HuH-7.5 (cell line): ENCODE measurements at regions not wholly inside any gene's neighbourhood (a gene's known extent, or its start where the extent isn't known, plus 50 kb on each side); places are given as distances from the start of the nearest gene placed in this dataset.
"Not testable (repeated sequence)": the region's sequence is repeated elsewhere in the genome, so short reads cannot be mapped to it uniquely, and the experiment has no call there.

ENCODE experiments used
- DNase-seq: peaks from one replicate; pipeline ENCODE4 v3.0.0; 2011; ENCODE audit warnings: low spot score

DNA sequence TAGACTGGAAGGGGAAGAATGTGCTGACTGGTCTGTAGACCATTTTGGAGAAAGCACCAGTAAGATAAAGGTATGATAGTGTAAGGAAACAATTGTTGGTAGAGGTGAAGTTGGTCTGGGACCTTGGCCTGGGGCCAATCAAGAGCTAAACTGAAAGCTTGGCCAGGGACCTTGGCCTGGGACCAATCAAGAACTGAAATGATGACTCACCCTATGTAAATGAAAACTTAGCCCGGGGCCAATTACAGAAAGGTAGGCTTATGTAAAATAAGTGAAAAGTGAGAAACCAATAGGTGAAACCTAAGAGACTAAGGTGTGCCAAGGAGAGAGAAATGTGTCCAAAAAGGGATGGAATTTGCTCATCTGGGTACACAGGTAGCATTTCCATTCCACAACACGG, 776.0 kb downstream of the C12orf50 start:
- DNase-seq = no peak

DNA sequence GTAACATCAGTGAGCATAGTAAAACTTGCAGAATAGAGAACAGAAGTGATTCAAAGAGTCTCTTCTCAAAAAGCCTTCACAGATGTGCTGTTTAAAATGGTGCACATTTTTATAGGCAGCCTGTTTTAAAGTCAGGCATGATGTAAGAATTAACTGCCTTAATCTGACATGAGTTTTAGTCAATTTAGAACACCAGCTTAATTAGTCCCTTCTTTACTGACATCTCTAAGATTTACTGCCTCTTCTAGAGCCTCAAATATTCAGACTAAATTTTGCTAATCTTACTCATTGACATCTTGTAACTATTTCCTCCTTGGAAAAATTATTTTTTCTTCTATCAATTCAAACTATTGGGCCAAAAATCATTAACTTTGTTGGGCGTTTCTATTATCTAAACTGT, 782.5 kb downstream of the C12orf50 start:
- no peak for DNase-seq

DNA sequence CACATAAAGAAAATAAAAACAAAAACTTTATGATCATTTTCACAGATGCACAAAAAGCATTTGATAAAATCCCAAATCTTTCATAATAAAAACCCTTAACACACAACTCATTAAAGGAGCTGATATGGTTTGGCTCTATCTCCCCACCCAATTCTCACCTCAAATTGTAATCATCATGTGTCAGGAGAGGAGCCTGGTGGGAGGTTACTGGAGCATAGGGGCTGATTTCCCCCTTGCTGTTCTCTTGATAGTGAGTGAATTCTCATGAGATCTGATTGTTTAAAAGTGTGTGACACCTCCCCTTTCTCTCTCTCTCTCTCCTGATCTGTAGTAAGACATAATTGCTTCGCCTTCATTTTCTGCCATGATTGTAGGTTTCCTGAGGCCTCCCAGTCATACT, 790.7 kb downstream of the C12orf50 start:
- no peak for DNase-seq

DNA sequence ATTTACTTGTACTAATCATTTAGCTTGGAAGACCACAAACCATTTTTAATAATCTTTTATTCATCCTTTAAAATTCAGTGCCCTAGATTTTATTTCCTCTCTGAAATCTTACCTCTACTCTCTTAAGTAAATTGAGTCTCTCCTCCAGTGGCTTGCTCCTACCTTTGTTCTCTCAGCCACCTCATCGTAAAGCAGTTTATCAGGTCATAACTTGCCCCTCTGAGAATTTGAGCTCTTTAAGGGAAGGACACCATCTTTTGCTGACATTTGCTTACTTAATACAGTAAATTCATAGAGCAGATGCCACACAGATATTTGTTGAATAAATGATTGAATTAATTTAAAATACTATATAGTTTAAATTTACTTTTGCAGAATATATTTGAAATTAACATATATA, 794.3 kb downstream of the C12orf50 start:
- no peak for DNase-seq

DNA sequence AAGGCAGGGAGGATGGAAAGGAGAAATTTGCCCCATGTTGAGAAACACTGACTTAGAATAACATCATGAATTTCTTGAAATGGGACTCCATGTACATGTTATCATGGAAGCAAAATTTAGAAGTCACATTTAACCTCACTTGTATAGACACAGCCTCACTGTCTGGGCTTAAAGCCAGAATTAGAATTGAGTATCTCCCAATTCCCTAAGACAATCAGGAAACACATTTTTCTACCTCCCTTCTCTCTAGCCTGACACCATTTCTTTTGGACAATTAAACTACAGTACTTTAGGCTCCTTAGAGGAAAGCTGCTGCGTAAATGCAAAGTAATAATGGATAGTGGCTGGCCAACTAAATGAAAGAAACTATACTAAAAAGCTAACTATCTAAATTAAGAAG, 795.5 kb downstream of the C12orf50 start:
- DNase-seq = no peak

DNA sequence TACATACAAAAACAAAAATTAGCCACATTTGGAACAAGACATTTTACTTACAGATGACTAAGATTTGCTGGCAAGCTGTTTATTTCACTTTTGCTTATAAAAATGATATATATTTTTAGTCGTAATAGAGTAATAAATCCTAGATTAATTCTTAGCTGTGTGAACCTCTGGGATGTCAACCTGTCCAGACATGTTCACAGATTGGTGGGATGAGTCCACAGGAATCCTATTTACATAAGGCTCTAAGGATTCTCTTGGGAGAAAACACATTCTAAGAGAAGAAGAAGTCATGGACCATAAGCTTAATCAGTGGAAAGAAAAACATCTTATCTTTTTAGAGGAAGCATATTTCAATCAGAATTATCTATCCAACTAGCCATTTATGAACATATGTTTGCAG, 797.4 kb downstream of the C12orf50 start:
- DNase-seq = no peak

DNA sequence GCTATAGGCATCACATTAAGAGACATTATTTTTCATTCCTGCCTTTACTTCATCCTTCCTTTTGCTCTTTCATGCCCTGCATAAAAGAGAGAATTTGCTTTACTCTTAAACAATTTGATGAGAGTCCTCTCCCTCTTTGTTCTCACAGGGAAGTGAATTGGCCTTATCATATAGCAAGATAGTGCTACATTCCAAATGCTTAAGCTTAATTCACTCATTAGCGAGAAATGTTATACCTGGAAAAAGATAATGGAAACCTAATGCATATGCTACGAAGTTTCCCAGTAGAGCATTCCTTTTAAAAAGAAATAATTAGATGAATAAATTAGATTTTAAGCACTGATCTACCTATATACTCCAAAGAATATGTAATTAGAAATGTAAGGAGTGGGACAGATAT, 798.8 kb downstream of the C12orf50 start:
- no peak for DNase-seq

DNA sequence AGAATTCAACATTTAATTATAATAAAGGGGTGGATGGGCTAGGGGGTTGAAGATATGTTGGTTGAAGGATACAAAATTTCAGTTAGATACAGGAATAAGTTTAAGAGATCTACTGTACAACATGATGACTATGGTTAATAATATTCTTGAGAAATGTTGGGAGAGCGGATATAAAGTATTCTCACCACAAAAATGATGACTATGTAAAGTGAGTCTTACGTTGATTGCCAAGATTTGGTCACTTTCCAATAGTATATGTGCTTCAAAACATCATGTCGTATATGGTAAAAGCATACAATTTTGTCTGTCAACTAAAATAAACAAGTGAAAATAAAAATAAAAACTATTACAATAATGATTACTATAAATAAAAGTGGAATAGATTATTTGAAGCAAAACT, 802.0 kb downstream of the C12orf50 start:
- DNase-seq = no peak

DNA sequence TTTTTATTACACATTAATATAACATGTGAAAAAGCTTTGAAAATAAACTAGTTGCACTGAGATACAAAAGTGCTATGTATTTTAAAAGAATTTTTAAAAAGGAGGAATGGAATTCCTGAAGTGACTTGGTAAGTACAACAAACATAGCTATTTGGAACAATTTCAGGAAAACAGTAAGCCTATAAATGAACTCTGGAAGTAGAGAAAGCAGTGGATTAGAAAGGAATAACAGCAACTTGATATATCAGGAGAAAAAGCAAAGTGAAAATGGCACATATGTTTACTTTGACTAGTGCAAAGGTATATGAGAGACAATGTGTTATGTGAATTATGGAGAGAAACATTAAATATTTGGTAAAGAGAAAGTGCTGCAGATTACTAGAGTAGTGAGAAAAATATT, 811.7 kb downstream of the C12orf50 start:
- no peak for DNase-seq

DNA sequence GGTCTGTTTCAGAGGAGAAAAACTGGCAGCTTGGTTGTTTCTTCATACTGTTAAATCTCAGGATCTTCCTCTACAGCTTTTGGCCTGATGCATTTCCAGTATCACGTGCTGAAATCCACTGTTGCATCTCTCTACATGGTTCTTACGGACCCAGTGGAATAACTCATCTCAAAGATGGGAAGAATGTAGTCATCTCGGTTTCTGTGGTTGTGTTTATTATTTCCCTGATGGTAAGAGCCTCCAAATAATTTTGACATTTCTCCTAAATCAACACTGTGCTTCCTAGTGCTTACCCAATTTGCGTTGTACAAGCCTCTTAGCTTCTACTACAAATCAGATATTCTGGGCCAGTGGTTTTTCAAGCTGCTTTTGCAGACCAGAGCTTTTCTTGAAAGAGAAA, 812.8 kb downstream of the C12orf50 start:
- DNase-seq = no peak

DNA sequence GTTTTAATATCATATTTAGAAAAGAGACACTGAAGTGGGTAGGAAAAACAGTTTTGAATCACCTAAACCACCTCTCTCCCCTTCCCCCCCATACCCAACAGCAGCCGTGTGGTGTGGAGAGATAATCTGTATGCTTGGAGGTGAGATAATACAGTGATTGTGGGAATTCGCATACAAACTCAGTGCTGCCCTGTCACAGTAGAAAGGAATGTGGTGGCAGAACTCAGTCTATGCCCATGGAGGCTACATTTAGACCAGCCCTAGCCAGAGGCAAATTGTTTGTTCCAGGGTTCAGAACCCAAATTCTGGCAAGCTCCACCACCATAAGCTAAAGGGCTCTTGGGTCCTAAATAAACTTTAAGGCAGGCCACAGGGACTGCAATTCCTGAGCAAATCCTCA, 827.0 kb downstream of the C12orf50 start:
- DNase-seq = no peak

DNA sequence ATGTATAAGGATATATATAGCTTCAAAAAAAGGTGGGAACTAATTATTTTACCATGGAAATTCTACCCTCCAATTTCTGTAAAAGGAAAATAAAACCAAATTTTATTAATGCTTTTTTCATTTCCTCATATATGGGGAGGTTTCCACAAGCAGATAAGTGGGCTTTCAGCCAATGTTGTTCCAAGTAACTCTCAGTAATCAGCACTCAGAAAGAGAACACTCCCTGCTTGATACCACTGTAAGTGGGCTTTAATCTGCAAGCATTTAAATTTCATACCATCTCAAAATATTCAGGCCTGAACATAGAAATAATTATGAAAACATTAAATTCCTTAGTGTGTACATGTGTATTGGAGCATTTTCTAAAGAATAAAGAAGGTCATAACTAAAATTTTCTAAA, 827.6 kb downstream of the C12orf50 start:
- no peak for DNase-seq

DNA sequence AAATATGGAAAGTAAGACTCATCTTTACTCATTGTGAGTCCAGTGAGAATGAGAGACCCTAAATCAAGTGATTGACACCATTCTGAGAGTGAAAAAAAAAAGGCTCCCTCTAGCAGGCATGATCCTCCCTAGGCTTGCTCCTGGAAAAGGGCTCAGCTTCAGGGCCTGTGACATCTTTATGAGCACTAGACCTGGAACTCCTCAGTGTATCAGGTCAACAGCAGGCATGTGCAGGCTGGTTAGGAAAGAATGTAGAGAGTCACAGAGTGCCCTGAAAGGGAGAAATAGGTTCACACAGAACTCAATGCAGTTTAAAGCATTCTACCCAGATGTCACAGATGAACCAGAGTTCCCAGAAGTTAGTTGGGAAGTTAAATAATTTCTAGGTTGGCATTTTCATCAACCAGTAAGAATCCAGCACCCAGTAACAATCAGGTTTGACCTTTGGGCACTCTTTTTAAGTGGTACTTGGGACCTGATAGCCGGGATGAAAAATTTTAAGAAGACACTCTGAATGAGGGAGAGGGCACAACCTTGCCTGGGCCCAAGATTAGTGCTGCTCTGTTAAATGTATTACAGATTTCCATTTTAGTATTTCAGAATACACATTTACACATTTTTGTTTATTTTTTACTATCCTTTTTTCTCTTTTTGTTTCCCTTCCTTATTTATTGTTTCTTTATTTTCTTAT, 828.8 kb downstream of the C12orf50 start:
- DNase-seq = no peak

DNA sequence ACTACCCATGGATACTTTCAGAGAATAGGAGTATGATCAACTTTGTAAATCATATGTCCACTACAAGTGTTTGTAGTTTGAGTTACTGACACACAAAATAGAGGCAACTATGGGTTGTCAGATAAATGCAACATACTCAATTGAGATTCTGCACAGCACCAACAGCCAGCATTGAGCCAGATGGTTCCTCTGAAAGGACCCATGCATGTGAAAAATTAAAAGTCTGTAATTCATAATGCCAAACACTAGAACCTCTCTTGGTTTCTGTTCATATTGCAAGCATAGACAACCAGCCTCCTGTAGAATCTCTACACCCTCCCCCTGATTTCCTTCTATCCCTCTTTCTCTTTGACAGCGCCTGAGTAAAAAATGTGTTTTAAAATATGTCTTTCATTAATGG, 831.0 kb downstream of the C12orf50 start:
- DNase-seq = no peak

DNA sequence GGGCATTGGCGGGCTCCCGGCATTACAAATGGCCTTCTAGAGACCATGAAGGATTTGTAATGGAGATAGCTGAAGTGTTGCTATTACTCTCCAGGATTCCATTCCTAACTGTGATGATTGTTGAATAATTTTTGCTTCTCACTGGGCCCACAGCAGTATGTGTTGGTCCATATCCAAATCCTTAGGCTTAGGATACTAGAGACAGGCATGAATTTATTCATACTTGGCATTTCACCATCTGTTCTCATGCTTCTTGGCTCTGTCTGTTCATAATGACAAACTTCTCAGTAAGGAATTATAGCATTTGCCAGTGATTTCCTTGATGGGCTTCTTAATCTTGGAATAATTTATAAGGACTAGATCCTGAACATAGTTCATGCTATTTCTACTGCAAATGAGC, 832.9 kb downstream of the C12orf50 start:
- DNase-seq = no peak

DNA sequence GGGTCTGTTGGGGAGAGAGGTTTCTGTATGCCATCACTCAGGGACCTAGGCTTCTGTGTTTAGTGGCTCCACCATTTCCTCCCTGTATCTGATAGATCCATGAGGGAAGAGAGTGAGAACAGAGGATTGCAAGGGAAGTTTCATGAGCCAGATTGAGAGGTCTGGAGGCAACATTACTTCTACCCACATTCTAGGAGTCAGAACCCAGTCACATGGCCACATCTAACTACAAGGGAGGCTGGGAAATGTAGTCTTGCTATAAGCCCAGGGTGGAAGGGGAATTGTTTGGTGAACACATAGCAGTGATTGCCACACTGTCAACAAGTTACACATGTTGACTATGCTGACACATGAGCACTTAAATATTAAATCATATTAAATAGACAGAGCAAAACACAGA, 834.8 kb downstream of the C12orf50 start:
- DNase-seq = not testable (repeated sequence)

DNA sequence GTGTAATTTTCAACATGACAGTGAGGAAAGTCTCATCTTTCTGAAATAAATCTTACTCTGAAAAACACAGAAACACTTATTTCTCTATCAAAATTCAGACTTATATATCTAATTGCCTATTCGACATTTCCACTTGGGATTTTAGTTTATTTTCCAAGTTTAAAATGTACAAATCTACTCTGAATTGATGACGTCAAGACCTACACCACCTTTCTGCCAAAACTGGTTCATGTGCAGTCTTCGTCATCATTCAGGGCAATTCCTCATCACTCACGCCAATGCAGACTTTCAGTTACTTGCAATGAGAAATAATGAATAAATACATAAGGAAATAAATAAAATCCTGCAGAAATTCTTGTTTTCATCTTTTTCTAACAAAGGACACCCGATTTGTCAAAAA, 843.8 kb downstream of the C12orf50 start:
- no peak for DNase-seq

DNA sequence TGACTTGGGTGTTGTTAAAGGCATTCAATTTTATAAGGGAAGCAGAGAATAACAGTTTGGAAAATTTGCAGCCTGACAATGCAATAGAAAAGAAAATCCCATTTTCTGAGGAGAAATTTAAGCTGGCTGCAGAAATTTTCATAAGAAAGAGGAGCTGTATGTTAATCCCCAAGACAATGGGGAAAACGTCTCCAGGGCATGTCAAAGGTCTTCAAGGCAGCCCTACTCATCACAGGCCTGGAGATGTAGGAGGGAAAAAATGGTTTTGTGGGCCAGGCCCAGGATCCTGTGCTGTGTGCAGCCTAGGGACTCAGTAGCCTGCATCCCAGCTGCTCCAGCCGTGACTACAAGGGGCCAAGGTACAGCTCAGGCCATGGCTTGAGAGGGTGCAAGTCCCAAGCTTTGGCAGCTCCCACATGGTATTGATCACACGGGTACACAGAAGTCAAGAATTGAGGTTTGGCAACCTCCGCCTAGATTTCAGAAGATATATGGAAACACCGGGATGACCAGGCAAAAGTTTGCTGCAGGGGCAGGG, 846.4 kb downstream of the C12orf50 start:
- DNase-seq = no peak

DNA sequence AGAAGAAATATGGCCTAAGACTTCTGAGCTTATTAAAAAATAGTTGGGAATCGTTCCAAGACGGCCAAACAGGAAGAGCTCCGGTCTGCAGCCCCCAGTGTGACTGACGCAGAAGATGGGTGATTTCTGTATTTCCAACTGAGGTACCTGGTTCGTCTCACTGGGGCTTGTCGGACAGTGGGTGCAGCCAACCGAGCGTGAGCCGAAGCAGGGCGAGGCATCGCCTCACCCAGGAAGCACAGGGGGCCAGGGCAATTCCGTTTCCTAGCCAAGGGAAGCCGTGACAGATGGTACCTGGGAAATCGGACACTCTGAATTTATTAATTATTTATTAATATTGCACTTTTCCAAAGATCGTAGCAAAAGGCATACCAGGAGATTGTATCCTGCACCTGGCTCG, 857.8 kb downstream of the C12orf50 start:
- DNase-seq = no peak

DNA sequence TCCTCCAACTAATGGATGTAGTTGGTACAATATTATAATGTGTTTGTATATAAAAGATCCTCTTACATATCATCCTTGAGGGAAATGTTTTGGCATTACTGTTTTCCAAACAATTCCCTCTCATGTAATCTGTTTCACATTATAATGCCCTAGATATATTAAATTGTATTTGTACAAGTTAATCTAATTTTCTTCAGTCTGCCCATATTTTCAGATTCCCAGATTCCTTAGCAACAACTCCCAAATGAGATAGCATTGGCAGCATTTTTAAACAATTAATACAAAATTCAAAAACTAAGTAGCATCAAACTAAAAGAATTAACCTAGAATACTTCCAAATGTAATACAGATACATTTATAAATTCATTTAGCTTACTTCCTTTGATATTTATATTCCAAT, 860.2 kb downstream of the C12orf50 start:
- DNase-seq = no peak

DNA sequence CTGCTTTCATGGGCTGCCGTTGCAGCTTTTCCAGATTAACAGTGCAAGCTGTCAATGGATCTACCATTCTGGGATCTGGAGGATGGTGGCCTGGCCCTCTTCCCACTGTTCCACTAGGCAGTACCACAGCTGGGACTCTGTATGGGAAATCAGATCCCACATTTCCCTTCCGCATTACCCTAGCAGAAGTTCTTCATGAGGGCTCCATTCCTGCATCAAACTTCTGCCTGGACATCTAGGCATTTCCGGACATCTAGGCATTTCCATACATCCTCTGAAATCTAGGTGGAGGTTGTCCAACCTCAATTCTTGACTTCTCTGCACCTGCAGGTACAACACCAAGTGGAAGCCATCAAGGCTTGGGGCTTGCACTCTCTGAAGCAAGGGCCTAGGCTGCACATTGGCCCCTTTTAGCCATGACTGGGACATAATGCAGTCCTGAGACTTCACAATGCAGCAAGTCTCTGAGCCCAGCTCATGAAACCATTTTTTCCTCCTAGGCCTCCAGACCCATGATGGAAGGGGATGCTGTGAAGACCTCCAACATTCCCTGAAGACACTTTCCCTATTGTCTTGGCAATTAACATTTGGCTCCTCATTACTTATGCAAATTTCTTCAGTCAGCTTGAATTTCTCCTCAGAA, 863.3 kb downstream of the C12orf50 start:
- no peak for DNase-seq

DNA sequence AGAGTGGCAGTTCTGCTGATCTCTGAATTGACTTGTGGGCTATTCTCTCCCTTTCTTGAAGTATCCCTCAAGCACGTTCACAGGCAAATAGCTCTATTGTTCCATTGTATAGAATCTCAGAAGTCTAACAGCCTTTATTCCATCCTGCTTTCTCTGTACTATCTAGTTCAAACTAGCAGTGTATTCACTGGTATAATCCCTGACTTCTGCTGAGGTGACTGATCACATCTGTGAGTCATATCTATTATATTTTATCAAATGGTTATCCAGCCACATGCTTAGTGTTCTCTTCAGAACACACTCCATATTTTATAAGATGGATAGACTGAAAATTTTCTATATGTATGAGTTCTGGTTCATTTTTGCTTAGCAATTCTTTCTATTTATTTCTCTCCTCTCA, 866.1 kb downstream of the C12orf50 start:
- no peak for DNase-seq

DNA sequence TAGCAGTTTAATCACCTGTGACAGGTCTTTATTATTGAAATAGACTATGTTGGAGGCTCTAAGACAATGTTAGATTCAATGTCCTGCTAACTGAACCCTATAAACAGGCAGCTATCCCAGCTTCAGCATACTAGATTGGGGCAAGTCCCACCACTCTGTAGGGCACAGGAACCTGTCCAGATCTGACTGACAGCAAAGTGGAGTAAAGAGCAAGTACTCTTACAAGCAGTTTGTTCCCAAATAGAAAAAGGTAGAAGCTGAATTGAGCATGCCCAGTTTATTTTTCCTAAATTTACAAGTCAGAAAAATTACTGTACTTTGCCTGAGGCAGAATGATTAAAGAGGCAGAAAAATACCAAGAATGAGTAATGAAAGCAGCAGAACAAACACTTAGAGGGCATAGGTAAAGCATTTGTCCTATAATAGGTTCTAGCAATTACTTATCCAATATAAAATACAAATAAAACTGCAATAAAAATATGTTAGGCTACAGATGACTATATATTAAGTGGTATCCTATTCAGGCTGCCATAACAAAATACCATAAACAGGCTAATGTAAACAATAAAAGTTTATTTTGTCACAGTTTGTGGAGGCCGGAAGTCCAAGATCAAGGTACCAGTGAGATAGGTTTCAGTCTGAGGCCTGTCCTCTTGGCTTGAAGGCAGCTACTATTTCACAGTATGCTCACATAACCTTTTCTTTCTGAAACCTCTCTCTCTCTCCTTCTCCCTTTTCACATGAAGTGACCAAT, 868.2 kb downstream of the C12orf50 start:
- no peak for DNase-seq
